22Rv1 (cell line): ENCODE measurements at regions not wholly inside any gene's neighbourhood (a gene's known extent, or its start where the extent isn't known, plus 50 kb on each side); places are given as distances from the start of the nearest gene placed in this dataset.
"Not testable (repeated sequence)": the region's sequence is repeated elsewhere in the genome, so short reads cannot be mapped to it uniquely, and the experiment has no call there.

ENCODE experiments used
- H3K27ac ChIP-seq: fragments of 450-650 bp; 2 replicates; pipeline ENCODE4 v1.5.1; 2017
- CTCF ChIP-seq: fragments of 450-650 bp; IDR thresholded peaks from 2 replicates; pipeline ENCODE4 v1.5.1; 2017; ENCODE audit warnings: mild to moderate bottlenecking
- ZFX ChIP-seq: fragments of 450-650 bp; IDR thresholded peaks from 2 replicates; pipeline ENCODE4 v1.6.1; 2017; ENCODE audit warnings: antibody characterized with exemption, borderline replicate concordance

GRCh38 chr2:182646763-182647498, 69.1 kb upstream of the DNAJC10 start:
- TF ChIP-seq ZFX, result no peak
- TF ChIP-seq CTCF, result no peak

GRCh38 chr2:182647499-182647787, 68.6 kb upstream of the DNAJC10 start:
- no peak overlapping the region for H3K27ac ChIP-seq
- TF ChIP-seq ZFX, result no peak
- TF ChIP-seq CTCF, result no peak

More at GRCh38 chr2:182646763-182647498, 69.1 kb upstream of the DNAJC10 start:
- no peak overlapping the region for H3K27ac ChIP-seq

GRCh38 chr2:182649316-182649715, 66.7 kb upstream of the DNAJC10 start:
- no peak overlapping the region for H3K27ac ChIP-seq
- TF ChIP-seq ZFX (no peak), CTCF (peak; percentile 73)

GRCh38 chr2:182650704-182651103, 65.4 kb upstream of the DNAJC10 start:
- TF ChIP-seq CTCF (peak; percentile 67), ZFX (no peak)
- H3K27ac ChIP-seq, result no peak overlapping the region

GRCh38 chr2:182652326-182652725, 63.7 kb upstream of the DNAJC10 start:
- no peak for TF ChIP-seq ZFX
- TF ChIP-seq CTCF, result no peak
- H3K27ac ChIP-seq, result no peak overlapping the region

GRCh38 chr2:182655750-182656149, 60.3 kb upstream of the DNAJC10 start:
- H3K27ac ChIP-seq, result no peak overlapping the region
- TF ChIP-seq ZFX (no peak), CTCF (no peak)

- no peak for TF ChIP-seq CTCF
- no peak for TF ChIP-seq ZFX
- H3K27ac ChIP-seq, result no peak overlapping the region
Measured at GRCh38 chr2:182664212-182664611, 51.8 kb upstream of the DNAJC10 start.

- not testable (repeated sequence) for H3K27ac ChIP-seq
Measured at GRCh38 chr2:182665500-182665899, 50.6 kb upstream of the DNAJC10 start.
